CD14-positive monocyte (primary cell): ENCODE measurements at regions not wholly inside any gene's neighbourhood (a gene's known extent, or its start where the extent isn't known, plus 50 kb on each side); places are given as distances from the start of the nearest gene placed in this dataset.

ENCODE experiments used
- DNase-seq, 3 donors: peaks; one replicate each; pipeline ENCODE4 v3.0.0-alpha.2; 2011 to 2022
- H2AFZ ChIP-seq: 2 replicates; pipeline ENCODE4 v1.6.0; 2012; ENCODE audit warnings: mild to moderate bottlenecking, low read depth, low read length, inconsistent platforms; ENCODE audit not compliant: insufficient read depth, poor library complexity, severe bottlenecking
- H3K27ac ChIP-seq, 2 donors: 1 replicate in 1 of 2; 2 replicates in 1 of 2; pipeline ENCODE4 v1.5.1; 2012 to 2013; ENCODE audit warnings: low read length in 2 of 2, control low read depth in 1 of 2, inconsistent platforms in 1 of 2, low read depth in 1 of 2, mild to moderate bottlenecking in 1 of 2
- H3K27me3 ChIP-seq, 2 donors: one replicate each; pipeline versions ENCODE4 v1.6.0 to v1.6.1; 2011 to 2013; ENCODE audit warnings: low read length in 2 of 2; ENCODE audit not compliant: control insufficient read depth in 2 of 2, insufficient read depth in 2 of 2
- H3K36me3 ChIP-seq, 2 donors: replicated peaks in 1 of 2; 1 replicate in 1 of 2; 2 replicates in 1 of 2; pipeline versions ENCODE4 v1.5.1 to v1.6.1; 2012 to 2013; ENCODE audit warnings: low read length in 2 of 2, control low read depth in 1 of 2, inconsistent platforms in 1 of 2, mild to moderate bottlenecking in 1 of 2; ENCODE audit not compliant: insufficient read depth in 2 of 2, control insufficient read depth in 1 of 2
- H3K4me1 ChIP-seq, 2 donors: 1 replicate in 1 of 2; 2 replicates in 1 of 2; pipeline versions ENCODE4 v1.5.1 to v1.6.1; 2012 to 2013; ENCODE audit warnings: low read length in 2 of 2, control low read depth in 1 of 2, inconsistent platforms in 1 of 2, mild to moderate bottlenecking in 1 of 2, moderate library complexity in 1 of 2; ENCODE audit not compliant: insufficient read depth in 2 of 2, control insufficient read depth in 1 of 2
- H3K4me2 ChIP-seq: replicated peaks from 2 replicates; pipeline ENCODE3; 2012; ENCODE audit warnings: low read length, moderate library complexity, mild to moderate bottlenecking; ENCODE audit not compliant: poor library complexity, severe bottlenecking; ENCODE audit errors: extremely low read depth
- H3K4me3 ChIP-seq, 3 experiments: fragments of 200-600 bp in 1 of 3; sonication (generic) in 1 of 3; replicated peaks in 1 of 3; 1 replicate in 2 of 3; 2 replicates in 1 of 3; pipeline ENCODE4 v1.5.1; 2011 to 2013; ENCODE audit warnings: low read length in 3 of 3, mild to moderate bottlenecking in 3 of 3, control low read depth in 2 of 3, low read depth in 2 of 3, inconsistent platforms in 1 of 3, moderate library complexity in 1 of 3
- H3K79me2 ChIP-seq: 2 replicates; pipeline ENCODE4 v1.6.0; 2012; ENCODE audit warnings: mild to moderate bottlenecking, control low read depth, inconsistent platforms, low read length, moderate library complexity; ENCODE audit not compliant: insufficient read depth
- H3K9ac ChIP-seq: 2 replicates; pipeline ENCODE4 v1.6.0; 2017; ENCODE audit warnings: low read length, mild to moderate bottlenecking; ENCODE audit not compliant: insufficient read depth, poor library complexity, severe bottlenecking
- H3K9me3 ChIP-seq, 2 donors: replicated peaks in 1 of 2; 1 replicate in 1 of 2; 2 replicates in 1 of 2; pipeline versions ENCODE4 v1.5.1 to v1.6.1; 2012 to 2013; ENCODE audit warnings: low read length in 2 of 2, control low read depth in 1 of 2; ENCODE audit not compliant: control insufficient read depth in 1 of 2, insufficient read depth in 1 of 2
- H4K20me1 ChIP-seq: 2 replicates; pipeline ENCODE4 v1.6.0; 2012; ENCODE audit warnings: mild to moderate bottlenecking, low read length, control low read depth, moderate library complexity; ENCODE audit not compliant: insufficient read depth
- H3K27ac Mint-ChIP-seq, 7 donors: one replicate each; pipeline ENCODE4 v1.8.0; 2020; ENCODE audit warnings: mild to moderate bottlenecking in 7 of 7, mixed read lengths in 7 of 7, moderate library complexity in 6 of 7, inconsistent platforms in 2 of 7
- H3K27me3 Mint-ChIP-seq, 3 donors: one replicate each; pipeline ENCODE4 v1.8.0; 2021 to 2022; ENCODE audit warnings: low read depth in 3 of 3, mild to moderate bottlenecking in 3 of 3, mixed read lengths in 3 of 3, moderate library complexity in 3 of 3, inconsistent platforms in 1 of 3
- H3K36me3 Mint-ChIP-seq, 2 donors: one replicate each; pipeline ENCODE4 v1.8.0; 2020; ENCODE audit warnings: mixed read lengths in 2 of 2, inconsistent platforms in 1 of 2, mild to moderate bottlenecking in 1 of 2
- H3K4me1 Mint-ChIP-seq: one replicate; pipeline ENCODE4 v1.8.0; 2020; ENCODE audit warnings: mild to moderate bottlenecking, mixed read lengths
- H3K4me3 Mint-ChIP-seq, 2 donors: one replicate each; pipeline ENCODE4 v1.8.0; 2020; ENCODE audit warnings: mild to moderate bottlenecking in 2 of 2, mixed read lengths in 2 of 2, moderate library complexity in 1 of 2
- H3K9me3 Mint-ChIP-seq, 7 donors: one replicate each; pipeline ENCODE4 v1.8.0; 2020 to 2022; ENCODE audit warnings: mixed read lengths in 7 of 7, mild to moderate bottlenecking in 6 of 7, moderate library complexity in 6 of 7, inconsistent platforms in 2 of 7
- WGBS: methylation state at CpG from one replicate; pipeline ENCODE4 v1.1.5; 2013; ENCODE audit warnings: missing lambda C conversion rate; ENCODE audit not compliant: insufficient coverage; 5-methylcytosine and 5-hydroxymethylcytosine counted together
- intact Hi-C, 2 donors: fragments of 100-400 bp; cut with micrococcal nuclease; formaldehyde crosslinking; loops; one replicate each; pipeline versions ENCODE4 v1.15.0 to v1.15.1; 2023
- TF ChIP-seq, protein P1 (sequence below): fragments of 200-600 bp; IDR thresholded peaks from one replicate; pipeline ENCODE4 v1.8.0; 2022; ENCODE audit warnings: antibody characterized with exemption, mild to moderate bottlenecking

DNA sequence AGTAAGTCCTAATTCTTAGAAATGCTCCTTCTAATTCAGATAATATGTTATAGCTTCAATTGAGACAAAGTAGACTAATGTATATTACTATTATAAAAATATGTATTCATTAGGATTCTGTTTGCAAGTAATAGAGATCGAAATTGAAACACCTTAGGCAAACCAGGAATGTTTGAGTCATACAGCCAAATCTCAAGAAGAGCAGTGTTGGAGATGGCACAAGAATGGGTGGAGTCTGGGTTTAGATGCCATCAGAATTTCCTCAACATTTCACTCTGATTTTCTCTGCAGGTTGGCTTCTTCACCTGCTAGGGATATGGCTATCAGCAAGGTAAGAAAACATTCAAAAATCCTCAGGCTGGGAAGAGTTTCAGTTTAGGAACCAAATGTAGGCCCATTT is 405.4 kb downstream of the CCDC85A start:
- Histone ChIP-seq H3K4me1 (no peaks in the 10 kb centered on the region), H4K20me1 (no peaks in the 10 kb centered on the region), H3K36me3 (no peaks in the 10 kb centered on the region), H3K79me2 (no peaks in the 10 kb centered on the region), H3K9ac (no peak overlapping the region), H3K27me3 (no peaks in the 10 kb centered on the region), H3K4me3 (no peak overlapping the region), H2AFZ (no peak overlapping the region), H3K9me3 (peaks cover 0 to 2% of the 10 kb centered on the region in 2 donors), H3K4me2 (no peak overlapping the region), H3K27ac (no peak overlapping the region)
- TF ChIP-seq, protein P1, sequence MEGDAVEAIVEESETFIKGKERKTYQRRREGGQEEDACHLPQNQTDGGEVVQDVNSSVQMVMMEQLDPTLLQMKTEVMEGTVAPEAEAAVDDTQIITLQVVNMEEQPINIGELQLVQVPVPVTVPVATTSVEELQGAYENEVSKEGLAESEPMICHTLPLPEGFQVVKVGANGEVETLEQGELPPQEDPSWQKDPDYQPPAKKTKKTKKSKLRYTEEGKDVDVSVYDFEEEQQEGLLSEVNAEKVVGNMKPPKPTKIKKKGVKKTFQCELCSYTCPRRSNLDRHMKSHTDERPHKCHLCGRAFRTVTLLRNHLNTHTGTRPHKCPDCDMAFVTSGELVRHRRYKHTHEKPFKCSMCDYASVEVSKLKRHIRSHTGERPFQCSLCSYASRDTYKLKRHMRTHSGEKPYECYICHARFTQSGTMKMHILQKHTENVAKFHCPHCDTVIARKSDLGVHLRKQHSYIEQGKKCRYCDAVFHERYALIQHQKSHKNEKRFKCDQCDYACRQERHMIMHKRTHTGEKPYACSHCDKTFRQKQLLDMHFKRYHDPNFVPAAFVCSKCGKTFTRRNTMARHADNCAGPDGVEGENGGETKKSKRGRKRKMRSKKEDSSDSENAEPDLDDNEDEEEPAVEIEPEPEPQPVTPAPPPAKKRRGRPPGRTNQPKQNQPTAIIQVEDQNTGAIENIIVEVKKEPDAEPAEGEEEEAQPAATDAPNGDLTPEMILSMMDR, result no peak
- no peak for DNase-seq
- no peak overlapping the region for H3K4me3 Mint-ChIP-seq
- WGBS, result no CpG with 5 or more reads among the region's 1 CpG
- H3K9me3 Mint-ChIP-seq, result peaks cover 0 to 4% (median 1%) of the 10 kb centered on the region in 7 donors
- intact Hi-C loops, result no loop called here
- H3K27ac Mint-ChIP-seq, result no peak overlapping the region
- H3K36me3 Mint-ChIP-seq, result no peaks in the 10 kb centered on the region
- no peaks in the 10 kb centered on the region for H3K27me3 Mint-ChIP-seq
- no peaks in the 10 kb centered on the region for H3K4me1 Mint-ChIP-seq

DNA sequence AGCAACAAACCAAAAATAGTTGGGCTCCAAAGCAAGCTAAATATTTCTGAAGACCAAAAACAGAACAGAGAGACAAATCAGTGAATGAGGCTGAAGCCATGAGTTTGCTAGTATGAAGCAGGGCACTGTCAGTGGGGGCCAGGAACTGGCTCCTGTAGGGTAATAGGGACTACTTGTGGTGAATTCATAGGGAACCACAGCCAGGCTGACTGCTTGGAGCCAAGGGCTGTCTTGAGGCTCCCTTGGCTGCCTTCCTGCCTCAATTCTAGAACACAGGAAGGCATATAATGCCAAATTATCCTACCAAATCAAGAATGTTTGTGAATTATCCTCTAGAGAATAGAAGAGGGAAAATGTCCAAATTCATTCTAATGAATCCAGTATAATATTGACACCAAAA is 406.0 kb downstream of the CCDC85A start:
- H2AFZ ChIP-seq, result no peak overlapping the region
- H3K9me3 ChIP-seq, result peaks cover 0 to 2% of the 10 kb centered on the region in 2 donors
- intact Hi-C loops, result no loop called here
- Mint-ChIP-seq H3K4me3 (no peak overlapping the region), H3K27ac (no peak overlapping the region), H3K9me3 (peaks cover 0 to 4% (median 2%) of the 10 kb centered on the region in 7 donors), H3K36me3 (no peaks in the 10 kb centered on the region), H3K27me3 (no peaks in the 10 kb centered on the region), H3K4me1 (no peaks in the 10 kb centered on the region)
- no peak for DNase-seq
- H3K79me2 ChIP-seq, result no peaks in the 10 kb centered on the region
- H3K4me1 ChIP-seq, result no peaks in the 10 kb centered on the region
- TF ChIP-seq, protein P1, result no peak
- H3K36me3 ChIP-seq, result no peaks in the 10 kb centered on the region
- no peak overlapping the region for H3K4me3 ChIP-seq
- no peak overlapping the region for H3K9ac ChIP-seq
- no peaks in the 10 kb centered on the region for H3K27me3 ChIP-seq
- no peak overlapping the region for H3K27ac ChIP-seq
- H4K20me1 ChIP-seq, result no peaks in the 10 kb centered on the region
- no peak overlapping the region for H3K4me2 ChIP-seq
